ENCODE measurements at regions not wholly inside any gene's neighbourhood (a gene's known extent, or its start where the extent isn't known, plus 50 kb on each side); places are given as distances from the start of the nearest gene placed in this dataset.
"Not testable (repeated sequence)": the region's sequence is repeated elsewhere in the genome, so short reads cannot be mapped to it uniquely, and the experiment has no call there.

- Mint-ChIP-seq H3K4me3 (no peak overlapping the region), H3K27ac (no peak overlapping the region), H3K9me3 (peaks cover 3% of the 10 kb centered on the region), H3K4me1 (no peaks in the 10 kb centered on the region), H3K36me3 (ENCODE audit: low read depth) (no peaks in the 10 kb centered on the region), H3K27me3 (peaks cover 4% of the 10 kb centered on the region)
- CTCF ChIA-PET, result no interaction called here
- POLR2A ChIA-PET, result no interaction called here
- DNase-seq, result no peak
Measured at GRCh38 chr15:91356083-91356482, 256.0 kb downstream of the SV2B start.

- Mint-ChIP-seq H3K4me1 (no peaks in the 10 kb centered on the region), H3K27ac (no peak overlapping the region), H3K4me3 (no peak overlapping the region), H3K36me3 (ENCODE audit: low read depth) (no peaks in the 10 kb centered on the region), H3K27me3 (peaks cover 4% of the 10 kb centered on the region), H3K9me3 (peaks cover 3% of the 10 kb centered on the region)
- ChIA-PET CTCF (no interaction called here), POLR2A (no interaction called here)
- DNase-seq, result no peak
Measured at GRCh38 chr15:91357011-91357410, 257.0 kb downstream of the SV2B start.

GRCh38 chr15:91357486-91357885 is 257.4 kb downstream of the SV2B start:
- H3K9me3 Mint-ChIP-seq, result peaks cover 3% of the 10 kb centered on the region
- peaks cover 4% of the 10 kb centered on the region for H3K27me3 Mint-ChIP-seq
- no peaks in the 10 kb centered on the region for H3K4me1 Mint-ChIP-seq
- H3K36me3 Mint-ChIP-seq (ENCODE audit: low read depth), result no peaks in the 10 kb centered on the region
- H3K27ac Mint-ChIP-seq, result no peak overlapping the region
- DNase-seq, result no peak
- POLR2A ChIA-PET, result no interaction called here
- H3K4me3 Mint-ChIP-seq, result no peak overlapping the region
- CTCF ChIA-PET, result no interaction called here

- H3K4me3 Mint-ChIP-seq, result no peak overlapping the region
- ChIA-PET CTCF (no interaction called here), POLR2A (no interaction called here)
- H3K4me1 Mint-ChIP-seq, result no peaks in the 10 kb centered on the region
- no peaks in the 10 kb centered on the region for H3K36me3 Mint-ChIP-seq (ENCODE audit: low read depth)
- H3K27me3 Mint-ChIP-seq, result peaks cover 4% of the 10 kb centered on the region
- H3K9me3 Mint-ChIP-seq, result peaks cover 3% of the 10 kb centered on the region
- no peak overlapping the region for H3K27ac Mint-ChIP-seq
- no peak for DNase-seq
Measured at GRCh38 chr15:91358405-91358804, 258.3 kb downstream of the SV2B start.

GRCh38 chr15:91361696-91362095 is 261.6 kb downstream of the SV2B start:
- CTCF ChIA-PET, result interaction anchor here (0.7 kb wide), 1 partner anchor 110 kb away, joined by 4 read pairs; no protein-coding TSS in a partner anchor
- H3K4me3 Mint-ChIP-seq; H3K4me1 Mint-ChIP-seq; H3K27ac Mint-ChIP-seq; H3K36me3 Mint-ChIP-seq (ENCODE audit: low read depth); POLR2A ChIA-PET; H3K27me3 Mint-ChIP-seq; H3K9me3 Mint-ChIP-seq; DNase-seq: not testable (repeated sequence)

- peaks cover 11% of the 10 kb centered on the region for H3K4me1 Mint-ChIP-seq
- H3K9me3 Mint-ChIP-seq, result peaks cover 8% of the 10 kb centered on the region
- H3K27ac Mint-ChIP-seq, result no peak overlapping the region
- H3K4me3 Mint-ChIP-seq, result no peak overlapping the region
- H3K36me3 Mint-ChIP-seq (ENCODE audit: low read depth), result no peaks in the 10 kb centered on the region
- H3K27me3 Mint-ChIP-seq, result no peaks in the 10 kb centered on the region
- ChIA-PET POLR2A (no interaction called here), CTCF (interaction anchor here (0.6 kb wide), 1 partner anchor 87 kb away, joined by 3 read pairs; no protein-coding TSS in a partner anchor)
- no peak for DNase-seq
Measured at GRCh38 chr15:91366111-91366510, 266.1 kb downstream of the SV2B start.

GRCh38 chr15:91368611-91369010 is 268.6 kb downstream of the SV2B start:
- peaks cover 8% of the 10 kb centered on the region for H3K27me3 Mint-ChIP-seq
- no peak overlapping the region for H3K27ac Mint-ChIP-seq
- POLR2A ChIA-PET, result no interaction called here
- H3K9me3 Mint-ChIP-seq, result peaks cover 11% of the 10 kb centered on the region
- H3K36me3 Mint-ChIP-seq (ENCODE audit: low read depth), result peaks cover 3% of the 10 kb centered on the region
- no peak overlapping the region for H3K4me3 Mint-ChIP-seq
- DNase-seq, result no peak
- CTCF ChIA-PET, result no interaction called here
- peaks cover 18% of the 10 kb centered on the region for H3K4me1 Mint-ChIP-seq

- H3K4me3 Mint-ChIP-seq, result no peak overlapping the region
- POLR2A ChIA-PET, result no interaction called here
- peaks cover 18% of the 10 kb centered on the region for H3K4me1 Mint-ChIP-seq
- CTCF ChIA-PET, result no interaction called here
- peaks cover 10% of the 10 kb centered on the region for H3K9me3 Mint-ChIP-seq
- H3K27me3 Mint-ChIP-seq, result peaks cover 11% of the 10 kb centered on the region
- no peak for DNase-seq
- no peak overlapping the region for H3K27ac Mint-ChIP-seq
- H3K36me3 Mint-ChIP-seq (ENCODE audit: low read depth), result peaks cover 3% of the 10 kb centered on the region
Measured at GRCh38 chr15:91369823-91370222, 269.8 kb downstream of the SV2B start.

- H3K36me3 Mint-ChIP-seq (ENCODE audit: low read depth); DNase-seq; H3K4me3 Mint-ChIP-seq; H3K9me3 Mint-ChIP-seq; POLR2A ChIA-PET; H3K27ac Mint-ChIP-seq; CTCF ChIA-PET: not testable (repeated sequence)
- Mint-ChIP-seq H3K4me1 (peaks cover 18% of the 10 kb centered on the region), H3K27me3 (peaks cover 11% of the 10 kb centered on the region)
Measured at GRCh38 chr15:91371345-91371744, 271.3 kb downstream of the SV2B start.

- ChIA-PET POLR2A (interaction anchor here (1.0 kb wide), 1 partner anchor 525 kb away, joined by 3 read pairs; no protein-coding TSS in a partner anchor), CTCF (no interaction called here)
- H3K4me1 Mint-ChIP-seq, result peaks cover 18% of the 10 kb centered on the region
- H3K27ac Mint-ChIP-seq, result no peak overlapping the region
- peaks cover 4% of the 10 kb centered on the region for H3K9me3 Mint-ChIP-seq
- H3K27me3 Mint-ChIP-seq, result peaks cover 11% of the 10 kb centered on the region
- H3K36me3 Mint-ChIP-seq (ENCODE audit: low read depth), result peaks cover 3% of the 10 kb centered on the region
- H3K4me3 Mint-ChIP-seq, result no peak overlapping the region
- no peak for DNase-seq
Measured at GRCh38 chr15:91374336-91374735, 274.3 kb downstream of the SV2B start.

- DNase-seq, result no peak
- POLR2A ChIA-PET, result no interaction called here
Measured at GRCh38 chr15:91376038-91376437, 276.0 kb downstream of the SV2B start.

GRCh38 chr15:91380114-91380513 is 280.1 kb downstream of the SV2B start:
- Mint-ChIP-seq H3K4me1 (no peaks in the 10 kb centered on the region), H3K4me3 (no peak overlapping the region), H3K27me3 (peaks cover 4% of the 10 kb centered on the region), H3K36me3 (ENCODE audit: low read depth) (no peaks in the 10 kb centered on the region), H3K27ac (no peak overlapping the region), H3K9me3 (no peaks in the 10 kb centered on the region)
- ChIA-PET POLR2A (no interaction called here), CTCF (no interaction called here)
- DNase-seq, result no peak

More at GRCh38 chr15:91376038-91376437, 276.0 kb downstream of the SV2B start:
- Mint-ChIP-seq H3K4me3 (no peak overlapping the region), H3K9me3 (peaks cover 3% of the 10 kb centered on the region), H3K36me3 (ENCODE audit: low read depth) (peaks cover 3% of the 10 kb centered on the region), H3K27me3 (peaks cover 11% of the 10 kb centered on the region), H3K4me1 (peaks cover 7% of the 10 kb centered on the region), H3K27ac (no peak overlapping the region)
- CTCF ChIA-PET, result no interaction called here

- ChIA-PET CTCF (no interaction called here), POLR2A (no interaction called here)
- Mint-ChIP-seq H3K27ac (no peak overlapping the region), H3K27me3 (peaks cover 4% of the 10 kb centered on the region), H3K4me3 (no peak overlapping the region), H3K36me3 (ENCODE audit: low read depth) (no peaks in the 10 kb centered on the region), H3K4me1 (no peaks in the 10 kb centered on the region), H3K9me3 (no peaks in the 10 kb centered on the region)
- no peak for DNase-seq
Measured at GRCh38 chr15:91383532-91383931, 283.5 kb downstream of the SV2B start.

GRCh38 chr15:91384189-91384730 is 284.2 kb downstream of the SV2B start:
- CTCF ChIA-PET, result no interaction called here
- Mint-ChIP-seq H3K27ac (no peak overlapping the region), H3K9me3 (no peaks in the 10 kb centered on the region)

More at GRCh38 chr15:91384189-91384730, 284.2 kb downstream of the SV2B start:
- Mint-ChIP-seq H3K4me1 (no peaks in the 10 kb centered on the region), H3K27me3 (peaks cover 4% of the 10 kb centered on the region), H3K4me3 (no peak overlapping the region), H3K36me3 (ENCODE audit: low read depth) (no peaks in the 10 kb centered on the region)
- POLR2A ChIA-PET, result no interaction called here
- DNase-seq, result no peak

All from activated CD4-positive, alpha-beta memory T cell treated with anti-CD3 and anti-CD28 coated beads, Interleukin-2, amount 10 ng/mL, durations not matched to agents 7 days and 5 days (primary cell).